ENCODE measurements at regions not wholly inside any gene's neighbourhood (a gene's known extent, or its start where the extent isn't known, plus 50 kb on each side); places are given as distances from the start of the nearest gene placed in this dataset.

GRCh38 chr2:217116610-217117009 lies 256.7 kb upstream of the TNP1 start:
- in situ Hi-C loops (cut with HindIII; ENCODE audit: low sequenced_read_pairs) = no loop called here

GRCh38 chr2:217114117-217114516 lies 254.3 kb upstream of the TNP1 start:
- in situ Hi-C loops (cut with HindIII; ENCODE audit: low sequenced_read_pairs) = no loop called here

GRCh38 chr2:217113491-217113890 lies 253.6 kb upstream of the TNP1 start:
- in situ Hi-C loops (cut with HindIII; ENCODE audit: low sequenced_read_pairs) = no loop called here

GRCh38 chr2:217110550-217110949 lies 250.7 kb upstream of the TNP1 start:
- in situ Hi-C loops (cut with HindIII; ENCODE audit: low sequenced_read_pairs) = no loop called here

GRCh38 chr2:217108575-217109027 lies 248.7 kb upstream of the TNP1 start:
- in situ Hi-C loops (cut with HindIII; ENCODE audit: low sequenced_read_pairs) = no loop called here

- in situ Hi-C loops (cut with HindIII; ENCODE audit: low sequenced_read_pairs) = no loop called here
Observed at GRCh38 chr2:217108086-217108485, 248.2 kb upstream of the TNP1 start.

- in situ Hi-C loops (cut with HindIII; ENCODE audit: low sequenced_read_pairs) = no loop called here
Observed at GRCh38 chr2:217107480-217107879, 247.6 kb upstream of the TNP1 start.

GRCh38 chr2:217106650-217107014 lies 246.8 kb upstream of the TNP1 start:
- in situ Hi-C loops (cut with HindIII; ENCODE audit: low sequenced_read_pairs) = no loop called here

- in situ Hi-C loops (cut with HindIII; ENCODE audit: low sequenced_read_pairs) = no loop called here
Observed at GRCh38 chr2:217105733-217106649, 246.1 kb upstream of the TNP1 start.

- in situ Hi-C loops (cut with HindIII; ENCODE audit: low sequenced_read_pairs) = no loop called here
Observed at GRCh38 chr2:217103752-217104545, 244.1 kb upstream of the TNP1 start.

- in situ Hi-C loops (cut with HindIII; ENCODE audit: low sequenced_read_pairs) = no loop called here
Observed at GRCh38 chr2:217102956-217103355, 243.1 kb upstream of the TNP1 start.

GRCh38 chr2:217101972-217102371 lies 242.1 kb upstream of the TNP1 start:
- in situ Hi-C loops (cut with HindIII; ENCODE audit: low sequenced_read_pairs) = no loop called here

- in situ Hi-C loops (cut with HindIII; ENCODE audit: low sequenced_read_pairs) = no loop called here
Observed at GRCh38 chr2:217099561-217099960, 239.7 kb upstream of the TNP1 start.

- in situ Hi-C loops (cut with HindIII; ENCODE audit: low sequenced_read_pairs) = no loop called here
Observed at GRCh38 chr2:217098435-217098834, 238.6 kb upstream of the TNP1 start.

GRCh38 chr2:217097346-217097745 lies 237.5 kb upstream of the TNP1 start:
- in situ Hi-C loops (cut with HindIII; ENCODE audit: low sequenced_read_pairs) = no loop called here

- in situ Hi-C loops (cut with HindIII; ENCODE audit: low sequenced_read_pairs) = no loop called here
Observed at GRCh38 chr2:217096474-217097225, 236.8 kb upstream of the TNP1 start.

- in situ Hi-C loops (cut with HindIII; ENCODE audit: low sequenced_read_pairs) = no loop called here
Observed at GRCh38 chr2:217095511-217096205, 235.8 kb upstream of the TNP1 start.

GRCh38 chr2:217092710-217093379 lies 233.0 kb upstream of the TNP1 start:
- in situ Hi-C loops (cut with HindIII; ENCODE audit: low sequenced_read_pairs) = no loop called here

GRCh38 chr2:217091531-217091930 lies 231.7 kb upstream of the TNP1 start:
- in situ Hi-C loops (cut with HindIII; ENCODE audit: low sequenced_read_pairs) = no loop called here

- in situ Hi-C loops (cut with HindIII; ENCODE audit: low sequenced_read_pairs) = no loop called here
Observed at GRCh38 chr2:217090884-217091283, 231.0 kb upstream of the TNP1 start.

All from endothelial cell of hepatic sinusoid (primary cell).